IMR-90 (cell line): ENCODE measurements at regions not wholly inside any gene's neighbourhood (a gene's known extent, or its start where the extent isn't known, plus 50 kb on each side); places are given as distances from the start of the nearest gene placed in this dataset.

Experiments used
- ATAC-seq: fragments of 200-7000 bp; cut with Tn5 transposase; 2 replicates; pipeline ENCODE4 v1.9.1; 2020; ENCODE audit warnings: low read depth, mild to moderate bottlenecking, moderate library complexity
- BruUV-seq: library from RNA; stranded (reverse); fragments of 400-500 nt; replicated peaks from 2 replicates; lab custom pipeline; 2021; lab: Mats Ljungman, UMichigan
- CTCF ChIA-PET: fragments of 300-600 bp; formaldehyde crosslinking; extraction: SDS; loops from one replicate; lab custom pipeline; 2021; ENCODE audit warnings: antibody characterized with exemption; lab: Yijun Ruan, JAX
- POLR2A ChIA-PET: fragments of 300-600 bp; sonication (Branson Sonifier 250); formaldehyde crosslinking; loops from one replicate; lab custom pipeline; 2022; ENCODE audit warnings: antibody characterized with exemption; ENCODE audit not compliant: unreplicated experiment; lab: Charles Lee
- DNase-seq: peaks from one replicate; pipeline ENCODE4 v3.0.0; 2013
- H2AFZ ChIP-seq: replicated peaks from 2 replicates; pipeline ENCODE3; 2013; ENCODE audit warnings: low read length, mild to moderate bottlenecking; ENCODE audit not compliant: poor library complexity
- H2AK5ac ChIP-seq: 2 replicates; pipeline ENCODE4 v1.6.1; 2013; ENCODE audit warnings: low read depth, low read length, inconsistent platforms
- H2AK9ac ChIP-seq: replicated peaks from 2 replicates; pipeline ENCODE3; 2013; ENCODE audit warnings: mild to moderate bottlenecking, low read depth, low read length, moderate library complexity; ENCODE audit not compliant: poor library complexity
- H2BK120ac ChIP-seq: 2 replicates; pipeline ENCODE4 v1.6.1; 2013; ENCODE audit warnings: low read depth, low read length, inconsistent platforms
- H2BK15ac ChIP-seq: 3 replicates; pipeline ENCODE4 v1.6.1; 2013; ENCODE audit warnings: low read depth, low read length, inconsistent platforms
- H2BK20ac ChIP-seq: 2 replicates; pipeline ENCODE4 v1.6.1; 2013; ENCODE audit warnings: low read depth, mild to moderate bottlenecking, inconsistent platforms, low read length, moderate library complexity
- H2BK5ac ChIP-seq: 2 replicates; pipeline ENCODE4 v1.6.1; 2013; ENCODE audit warnings: mild to moderate bottlenecking, low read depth, low read length, inconsistent platforms; ENCODE audit not compliant: poor library complexity, severe bottlenecking
- H3K14ac ChIP-seq: replicated peaks from 2 replicates; pipeline ENCODE4 v1.6.1; 2013; ENCODE audit warnings: low read depth, low read length, inconsistent platforms
- H3K18ac ChIP-seq: 2 replicates; pipeline ENCODE4 v1.6.1; 2013; ENCODE audit warnings: low read depth, low read length, control low read depth
- H3K23ac ChIP-seq: 2 replicates; pipeline ENCODE4 v1.6.1; 2013; ENCODE audit warnings: low read depth, low read length, inconsistent platforms
- H3K27ac ChIP-seq: 2 replicates; pipeline ENCODE4 v1.5.1; 2013; ENCODE audit warnings: mild to moderate bottlenecking, control low read depth, low read length; ENCODE audit not compliant: insufficient read depth
- H3K27me3 ChIP-seq: 2 replicates; pipeline ENCODE4 v1.6.1; 2013; ENCODE audit warnings: low read length; ENCODE audit not compliant: control insufficient read depth, insufficient read depth
- H3K36me3 ChIP-seq: 2 replicates; pipeline ENCODE4 v1.6.1; 2013; ENCODE audit warnings: low read length, mixed read lengths; ENCODE audit not compliant: control insufficient read depth, insufficient read depth
- H3K4ac ChIP-seq: 2 replicates; pipeline ENCODE4 v1.6.1; 2013; ENCODE audit warnings: low read depth, low read length, inconsistent platforms
- H3K4me1 ChIP-seq: 2 replicates; pipeline ENCODE4 v1.6.1; 2013; ENCODE audit warnings: low read length, mixed read lengths; ENCODE audit not compliant: control insufficient read depth, insufficient read depth
- H3K4me2 ChIP-seq: 2 replicates; pipeline ENCODE4 v1.6.1; 2013; ENCODE audit warnings: low read depth, mild to moderate bottlenecking, control low read depth, low read length, moderate library complexity
- H3K4me3 ChIP-seq: 2 replicates; pipeline ENCODE4 v1.5.1; 2013; ENCODE audit warnings: low read depth, mild to moderate bottlenecking, control low read depth, low read length, moderate library complexity; ENCODE audit not compliant: insufficient read depth
- H3K56ac ChIP-seq: 2 replicates; pipeline ENCODE4 v1.6.1; 2013; ENCODE audit warnings: low read length, inconsistent platforms; ENCODE audit not compliant: insufficient read depth; ENCODE audit errors: extremely low read depth
- H3K79me1 ChIP-seq, 2 experiments: 2 replicates each; pipeline ENCODE4 v1.6.1; 2013; ENCODE audit warnings: low read length in 2 of 2, inconsistent platforms in 1 of 2, low read depth in 1 of 2
- H3K9ac ChIP-seq: 2 replicates; pipeline ENCODE4 v1.6.1; 2013; ENCODE audit warnings: low read depth, low read length, control low read depth
- H3K9me1 ChIP-seq: 2 replicates; pipeline ENCODE4 v1.6.1; 2013; ENCODE audit warnings: low read length, inconsistent platforms; ENCODE audit not compliant: insufficient read depth
- H3K9me3 ChIP-seq: 2 replicates; pipeline ENCODE4 v1.6.1; 2013; ENCODE audit warnings: low read length; ENCODE audit not compliant: control insufficient read depth, insufficient read depth
- H4K20me1 ChIP-seq: 2 replicates; pipeline ENCODE4 v1.6.1; 2013; ENCODE audit warnings: low read length, inconsistent platforms; ENCODE audit not compliant: insufficient read depth
- H4K5ac ChIP-seq: 2 replicates; pipeline ENCODE4 v1.6.1; 2013; ENCODE audit warnings: mild to moderate bottlenecking, low read depth, low read length, control low read depth
- H4K8ac ChIP-seq, 2 experiments: 2 replicates each; pipeline ENCODE4 v1.6.1; 2013; ENCODE audit warnings: low read depth in 2 of 2, low read length in 2 of 2, control low read depth in 1 of 2, inconsistent platforms in 1 of 2
- H4K91ac ChIP-seq: 2 replicates; pipeline ENCODE4 v1.6.1; 2013; ENCODE audit warnings: low read depth, low read length, inconsistent platforms; ENCODE audit not compliant: insufficient read depth
- BHLHE40 ChIP-seq: fragments of 150-350 bp; IDR thresholded peaks from 2 replicates; pipeline ENCODE4 v1.6.1; 2016; ENCODE audit warnings: mild to moderate bottlenecking, low read depth, low read length
- CHD1 ChIP-seq: IDR thresholded peaks from 2 replicates; pipeline ENCODE4 v1.6.1; 2012; ENCODE audit warnings: low read depth, low read length, improper control_type of control experiment
- FOS ChIP-seq: fragments of 150-350 bp; IDR thresholded peaks from 2 replicates; pipeline ENCODE4 v1.6.1; 2016; ENCODE audit warnings: low read depth, low read length
- NFE2L2 ChIP-seq: fragments of 150-350 bp; IDR thresholded peaks from 2 replicates; pipeline ENCODE4 v1.6.1; 2016; ENCODE audit warnings: low read depth, mild to moderate bottlenecking, low read length
- RCOR1 ChIP-seq: IDR thresholded peaks from 2 replicates; pipeline ENCODE4 v1.6.1; 2012; ENCODE audit warnings: mild to moderate bottlenecking, low read length, improper control_type of control experiment; ENCODE audit not compliant: insufficient replicate concordance
- RFX5 ChIP-seq: IDR thresholded peaks from 2 replicates; pipeline ENCODE4 v1.8.0; 2012; ENCODE audit warnings: low read depth, mild to moderate bottlenecking, low read length, moderate library complexity
- dilution Hi-C: fragments of 300-500 bp; cut with HindIII; formaldehyde crosslinking; loops from one replicate; pipeline ENCODE4 v1.14.3; 2018; ENCODE audit warnings: low sequenced_read_pairs; ENCODE audit not compliant: unreplicated experiment
- in situ Hi-C: fragments of 300-500 bp; cut with MboI; formaldehyde crosslinking; loops from 3 replicates; pipeline ENCODE4 v1.14.3; 2019; ENCODE audit warnings: low sequenced_read_pairs, inconsistent platforms, mixed read lengths
- intact Hi-C: fragments of 100-400 bp; cut with micrococcal nuclease; formaldehyde crosslinking; loops from 2 replicates; pipeline ENCODE4 v1.10.0; 2022

- Histone ChIP-seq H4K20me1 (no peaks in the 10 kb centered on the region), H2BK5ac (no peak overlapping the region), H3K4me2 (no peak overlapping the region), H2BK20ac (no peak overlapping the region), H4K5ac (no peak overlapping the region), H3K14ac (no peak overlapping the region), H3K4me1 (no peaks in the 10 kb centered on the region), H2AK5ac (no peak overlapping the region), H3K4me3 (no peak overlapping the region), H3K79me1 (no peaks in the 10 kb centered on the region), H2BK120ac (no peak overlapping the region), H3K9ac (no peak overlapping the region), H3K9me3 (peaks cover 3% of the 10 kb centered on the region; the same call in 1 of the 2 replicates), H4K91ac (no peak overlapping the region), H4K8ac (no peak overlapping the region), H3K4ac (no peak overlapping the region), H2AK9ac (no peak overlapping the region), H3K27me3 (no peaks in the 10 kb centered on the region), H3K27ac (no peak overlapping the region), H3K23ac (no peak overlapping the region), H3K9me1 (no peaks in the 10 kb centered on the region), H3K18ac (no peak overlapping the region), H2BK15ac (no peak overlapping the region), H2AFZ (no peak overlapping the region), H3K56ac (no peak overlapping the region), H3K36me3 (no peaks in the 10 kb centered on the region)
- DNase-seq (no peak), ATAC-seq (no peak)
- dilution Hi-C loops (no loop called here), intact Hi-C loops (no loop called here), in situ Hi-C loops (loop anchor here (25.0 kb wide), 1 partner anchor 420 kb away; no protein-coding TSS in a partner anchor)
- no TSS peak for BruUV-seq
- ChIA-PET POLR2A (no interaction called here), CTCF (no interaction called here)
- no peak for TF ChIP-seq FOS
- TF ChIP-seq CHD1: no peak
- no peak for TF ChIP-seq NFE2L2
- TF ChIP-seq BHLHE40: no peak
- TF ChIP-seq RFX5: no peak
- TF ChIP-seq RCOR1: no peak
These were observed 89.6 kb downstream of the AASDHPPT start for GRCh38 chr11:106167085-106167484.
